NB4 (cell line): ENCODE measurements at regions not wholly inside any gene's neighbourhood (a gene's known extent, or its start where the extent isn't known, plus 50 kb on each side); places are given as distances from the start of the nearest gene placed in this dataset.

Experiments
- CTCF ChIP-seq: IDR thresholded peaks from one replicate; pipeline ENCODE4 v1.5.1; 2012; ENCODE audit warnings: low read depth, low read length
- POLR2A ChIP-seq: IDR thresholded peaks from 2 replicates; pipeline ENCODE4 v1.6.1; 2011; ENCODE audit warnings: mild to moderate bottlenecking; ENCODE audit not compliant: insufficient read length; ENCODE audit errors: extremely low read depth

DNA sequence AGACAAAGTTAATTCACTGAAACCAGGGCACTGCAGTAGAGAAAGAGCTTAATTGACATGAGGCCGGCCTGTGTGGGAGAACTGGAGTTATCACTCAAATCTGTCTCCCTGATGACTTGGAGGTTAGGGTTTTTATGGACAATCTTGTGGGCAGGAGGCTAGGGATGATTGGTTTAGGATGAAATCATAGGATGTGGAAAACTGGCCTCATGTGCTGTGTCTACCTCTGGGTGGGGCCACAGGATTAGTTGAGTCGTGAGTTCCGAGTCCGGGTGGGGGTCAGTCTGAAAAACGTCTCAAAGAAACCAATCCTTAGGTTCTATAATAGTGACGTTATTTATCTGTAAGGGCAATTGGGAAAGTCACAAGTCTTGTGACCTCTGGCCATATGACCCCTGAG, 68.1 kb downstream of the UCHL1 start:
- TF ChIP-seq CTCF (no peak), POLR2A (no peak)
